Trophoblast cell (in vitro differentiated cells and primary cell): ENCODE measurements at regions not wholly inside any gene's neighbourhood (a gene's known extent, or its start where the extent isn't known, plus 50 kb on each side); places are given as distances from the start of the nearest gene placed in this dataset.
"Not testable (repeated sequence)": the region's sequence is repeated elsewhere in the genome, so short reads cannot be mapped to it uniquely, and the experiment has no call there.

Experiments used
- DNase-seq, 2 donors: peaks; one replicate each; pipeline ENCODE4 v3.0.0-alpha.2; 2016
- H2AFZ ChIP-seq: 2 replicates; pipeline ENCODE4 v1.6.1; 2013; ENCODE audit warnings: low read length, moderate library complexity, mild to moderate bottlenecking; ENCODE audit not compliant: insufficient read depth, poor library complexity
- H2AK5ac ChIP-seq: 2 replicates; pipeline ENCODE4 v1.6.1; 2013; ENCODE audit warnings: mild to moderate bottlenecking, low read length
- H2BK120ac ChIP-seq: 2 replicates; pipeline ENCODE4 v1.6.1; 2013; ENCODE audit warnings: low read length, mild to moderate bottlenecking, moderate library complexity; ENCODE audit not compliant: insufficient read depth, poor library complexity
- H2BK12ac ChIP-seq: 2 replicates; pipeline ENCODE4 v1.6.1; 2013; ENCODE audit warnings: mild to moderate bottlenecking, low read length, moderate library complexity
- H2BK5ac ChIP-seq: 2 replicates; pipeline ENCODE4 v1.6.1; 2013; ENCODE audit warnings: low read length, low read depth, moderate library complexity, mild to moderate bottlenecking; ENCODE audit not compliant: poor library complexity
- H3K14ac ChIP-seq: 2 replicates; pipeline ENCODE4 v1.6.1; 2013; ENCODE audit warnings: mild to moderate bottlenecking, low read length
- H3K18ac ChIP-seq: 2 replicates; pipeline ENCODE4 v1.6.1; 2013; ENCODE audit warnings: mild to moderate bottlenecking, low read length
- H3K23ac ChIP-seq: 2 replicates; pipeline ENCODE4 v1.6.1; 2013; ENCODE audit warnings: low read length
- H3K27ac ChIP-seq: 2 replicates; pipeline ENCODE4 v1.5.1; 2013; ENCODE audit warnings: low read depth, mild to moderate bottlenecking, inconsistent platforms, low read length, moderate library complexity
- H3K27me3 ChIP-seq: 2 replicates; pipeline ENCODE4 v1.6.1; 2013; ENCODE audit warnings: inconsistent platforms, mild to moderate bottlenecking, low read length, moderate library complexity; ENCODE audit not compliant: insufficient read depth
- H3K36me3 ChIP-seq, 2 experiments: 1 replicate in 1 of 2; 2 replicates in 1 of 2; pipeline ENCODE4 v1.6.1; 2013; ENCODE audit warnings: low read length in 2 of 2, mild to moderate bottlenecking in 2 of 2, moderate library complexity in 1 of 2; ENCODE audit not compliant: insufficient read depth in 2 of 2, control insufficient read depth in 1 of 2
- H3K4ac ChIP-seq: 2 replicates; pipeline ENCODE4 v1.6.1; 2013; ENCODE audit warnings: low read depth, mild to moderate bottlenecking, low read length, moderate library complexity
- H3K4me1 ChIP-seq, 2 experiments: 1 replicate in 1 of 2; 2 replicates in 1 of 2; pipeline ENCODE4 v1.6.1; 2013; ENCODE audit warnings: low read length in 2 of 2, mild to moderate bottlenecking in 2 of 2, moderate library complexity in 1 of 2; ENCODE audit not compliant: insufficient read depth in 2 of 2, control insufficient read depth in 1 of 2
- H3K4me2 ChIP-seq: 2 replicates; pipeline ENCODE4 v1.6.1; 2013; ENCODE audit warnings: inconsistent platforms, mild to moderate bottlenecking, low read length, moderate library complexity
- H3K4me3 ChIP-seq: 2 replicates; pipeline ENCODE4 v1.5.1; 2013; ENCODE audit warnings: mild to moderate bottlenecking, low read depth, low read length, inconsistent platforms
- H3K79me1 ChIP-seq: one replicate; pipeline ENCODE4 v1.6.1; 2013; ENCODE audit warnings: low read length
- H3K79me2 ChIP-seq: 2 replicates; pipeline ENCODE4 v1.6.1; 2013; ENCODE audit warnings: low read length, mild to moderate bottlenecking; ENCODE audit not compliant: control insufficient read depth, insufficient read depth, poor library complexity
- H3K9ac ChIP-seq: 2 replicates; pipeline ENCODE4 v1.6.1; 2013; ENCODE audit warnings: mild to moderate bottlenecking, low read length
- H3K9me3 ChIP-seq: 2 replicates; pipeline ENCODE4 v1.6.1; 2013; ENCODE audit warnings: low read depth, mild to moderate bottlenecking, control low read depth, inconsistent platforms, low read length; ENCODE audit not compliant: insufficient read depth
- H4K12ac ChIP-seq: 2 replicates; pipeline ENCODE4 v1.6.1; 2013; ENCODE audit warnings: low read depth, mild to moderate bottlenecking, low read length, moderate library complexity
- H4K8ac ChIP-seq: 2 replicates; pipeline ENCODE4 v1.6.1; 2013; ENCODE audit warnings: low read depth, mild to moderate bottlenecking, low read length, moderate library complexity
- H4K91ac ChIP-seq: one replicate; pipeline ENCODE4 v1.6.1; 2013; ENCODE audit warnings: low read depth, mild to moderate bottlenecking, low read length, moderate library complexity
- WGBS: extraction: QIAGEN DNeasy Blood & Tissue Kit; methylation state at CpG from one replicate; pipeline ENCODE4 v1.1.7; 2013; ENCODE audit warnings: missing lambda C conversion rate; ENCODE audit not compliant: insufficient read length, insufficient coverage; ENCODE audit errors: extremely low coverage; 5-methylcytosine and 5-hydroxymethylcytosine counted together

GRCh38 chr15:22177965-22178364, 97.6 kb downstream of the OR4M2 start:
- H2BK120ac ChIP-seq, H2BK5ac ChIP-seq, H3K4me2 ChIP-seq, H3K4me3 ChIP-seq, H3K4ac ChIP-seq, H3K27me3 ChIP-seq, H2AK5ac ChIP-seq, H3K14ac ChIP-seq, H3K18ac ChIP-seq, H3K4me1 ChIP-seq, H4K8ac ChIP-seq, H3K9ac ChIP-seq, H2BK12ac ChIP-seq, DNase-seq, H2AFZ ChIP-seq, H4K12ac ChIP-seq, H3K36me3 ChIP-seq, H3K79me1 ChIP-seq, H3K27ac ChIP-seq, H4K91ac ChIP-seq, H3K9me3 ChIP-seq, H3K79me2 ChIP-seq, H3K23ac ChIP-seq: not testable (repeated sequence)
- WGBS, result no CpG with 5 or more reads among the region's 7 CpGs

- WGBS, result no CpG with 5 or more reads among the region's 1 CpG
- H2AFZ ChIP-seq, H3K36me3 ChIP-seq, H4K12ac ChIP-seq, H3K79me1 ChIP-seq, H3K23ac ChIP-seq, H2AK5ac ChIP-seq, H2BK12ac ChIP-seq, H4K8ac ChIP-seq, H3K4me2 ChIP-seq, H3K4me3 ChIP-seq, H3K27ac ChIP-seq, H3K9me3 ChIP-seq, H3K79me2 ChIP-seq, H2BK120ac ChIP-seq, H2BK5ac ChIP-seq, H3K18ac ChIP-seq, H3K27me3 ChIP-seq, H3K4me1 ChIP-seq, H4K91ac ChIP-seq, DNase-seq, H3K14ac ChIP-seq, H3K4ac ChIP-seq, H3K9ac ChIP-seq: not testable (repeated sequence)
These were observed 98.1 kb downstream of the OR4M2 start for GRCh38 chr15:22178438-22178837.

- H3K4me1 ChIP-seq, H3K18ac ChIP-seq, H3K79me2 ChIP-seq, H2AK5ac ChIP-seq, H3K9ac ChIP-seq, DNase-seq, H2BK5ac ChIP-seq, H3K27me3 ChIP-seq, H3K4me2 ChIP-seq, H3K14ac ChIP-seq, H3K27ac ChIP-seq, H3K4me3 ChIP-seq, H2BK12ac ChIP-seq, H2BK120ac ChIP-seq, H3K9me3 ChIP-seq, H4K8ac ChIP-seq, H3K23ac ChIP-seq, H4K12ac ChIP-seq, H4K91ac ChIP-seq, H3K4ac ChIP-seq, H3K36me3 ChIP-seq, H3K79me1 ChIP-seq, H2AFZ ChIP-seq: not testable (repeated sequence)
- WGBS, result no CpG with 5 or more reads among the region's 3 CpGs
These were observed 98.7 kb downstream of the OR4M2 start for GRCh38 chr15:22179043-22179442.

DNA sequence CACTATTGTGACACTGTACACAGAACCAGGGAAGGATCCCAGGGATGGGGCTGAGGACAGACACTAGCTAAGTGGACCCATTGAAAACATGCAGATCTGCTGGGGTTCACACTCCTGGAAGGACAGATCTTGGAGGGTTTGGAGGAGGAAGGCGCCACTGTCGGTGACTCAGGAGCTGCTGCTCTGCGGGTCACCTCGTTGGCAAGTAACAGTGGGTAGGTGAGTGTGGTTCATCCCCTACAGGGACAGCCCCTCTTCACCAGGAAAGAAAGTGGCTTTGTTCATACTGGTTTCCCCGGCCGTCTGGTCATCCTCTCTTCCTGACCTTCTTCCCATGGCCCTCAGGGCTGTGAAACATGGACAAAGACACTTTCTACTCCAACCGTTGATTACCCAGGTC, 100.3 kb downstream of the OR4M2 start:
- H3K18ac ChIP-seq, DNase-seq: not testable (repeated sequence)
- no CpG with 5 or more reads among the region's 7 CpGs for WGBS

More for the DNA sequence above, 100.3 kb downstream of the OR4M2 start:
- H3K9ac ChIP-seq, H4K12ac ChIP-seq, H3K27me3 ChIP-seq, H2BK120ac ChIP-seq, H3K9me3 ChIP-seq, H2AK5ac ChIP-seq, H4K91ac ChIP-seq, H3K79me1 ChIP-seq, H3K4ac ChIP-seq, H4K8ac ChIP-seq, H3K23ac ChIP-seq, H3K4me1 ChIP-seq, H3K4me3 ChIP-seq, H3K14ac ChIP-seq, H2BK12ac ChIP-seq, H2AFZ ChIP-seq, H3K79me2 ChIP-seq, H3K27ac ChIP-seq, H3K4me2 ChIP-seq, H2BK5ac ChIP-seq, H3K36me3 ChIP-seq: not testable (repeated sequence)
